WTC11 (cell line): ENCODE measurements at regions not wholly inside any gene's neighbourhood (a gene's known extent, or its start where the extent isn't known, plus 50 kb on each side); places are given as distances from the start of the nearest gene placed in this dataset.

Experiments
- KAT7 ChIP-seq: sonication (generic); formaldehyde crosslinking; IDR thresholded peaks from 2 replicates; pipeline ENCODE4 v1.8.1; 2023; ENCODE audit warnings: missing genetic modification reagents, mild to moderate bottlenecking, borderline replicate concordance
- SMAD3 ChIP-seq: sonication (generic); formaldehyde crosslinking; IDR thresholded peaks from 2 replicates; pipeline ENCODE4 v1.8.0; 2022; ENCODE audit warnings: missing genetic modification reagents, mild to moderate bottlenecking, borderline replicate concordance
- TF ChIP-seq, protein P1 (sequence below): fragments of 200-600 bp; IDR thresholded peaks from 2 replicates; pipeline ENCODE4 v1.8.0; 2022; ENCODE audit warnings: antibody characterized with exemption
- TF ChIP-seq, protein P2 (sequence below): sonication (generic); formaldehyde crosslinking; conservative IDR thresholded peaks from 2 replicates; pipeline ENCODE4 v1.8.1; 2023; ENCODE audit warnings: mild to moderate bottlenecking, low read depth, missing genetic modification reagents, moderate library complexity
- TF ChIP-seq, protein P3 (sequence below): sonication (generic); formaldehyde crosslinking; IDR thresholded peaks from 2 replicates; pipeline ENCODE4 v1.8.1; 2022; ENCODE audit warnings: low read depth, missing genetic modification reagents, borderline replicate concordance
- TF ChIP-seq, protein P4 (sequence below): sonication (generic); formaldehyde crosslinking; conservative IDR thresholded peaks from 2 replicates; pipeline ENCODE4 v1.8.1; 2022; ENCODE audit warnings: mild to moderate bottlenecking, missing genetic modification reagents
- TF ChIP-seq, protein P5 (sequence below): sonication (generic); formaldehyde crosslinking; IDR thresholded peaks from 2 replicates; pipeline ENCODE4 v1.8.1; 2023; ENCODE audit warnings: mild to moderate bottlenecking, missing genetic modification reagents

DNA sequence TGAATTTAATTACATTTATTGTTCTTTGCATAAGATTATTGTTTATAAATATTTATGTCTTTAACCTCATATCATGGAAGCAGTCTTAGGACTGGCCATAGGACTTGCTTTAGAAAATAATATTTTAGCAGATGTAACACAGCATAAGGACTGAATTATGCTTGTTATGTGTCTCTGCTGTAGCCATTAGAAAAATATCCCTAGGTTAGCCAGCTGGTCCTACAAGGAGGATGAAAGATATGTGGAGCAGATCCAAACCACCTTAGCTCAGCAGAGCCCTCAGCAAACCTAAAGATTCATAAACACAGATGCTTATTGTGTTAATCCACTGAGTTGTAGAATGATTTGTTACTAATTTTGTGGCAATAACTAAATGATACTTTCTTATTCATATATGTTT lies 166.0 kb upstream of the COL1A2 start:
- TF ChIP-seq, protein P1, sequence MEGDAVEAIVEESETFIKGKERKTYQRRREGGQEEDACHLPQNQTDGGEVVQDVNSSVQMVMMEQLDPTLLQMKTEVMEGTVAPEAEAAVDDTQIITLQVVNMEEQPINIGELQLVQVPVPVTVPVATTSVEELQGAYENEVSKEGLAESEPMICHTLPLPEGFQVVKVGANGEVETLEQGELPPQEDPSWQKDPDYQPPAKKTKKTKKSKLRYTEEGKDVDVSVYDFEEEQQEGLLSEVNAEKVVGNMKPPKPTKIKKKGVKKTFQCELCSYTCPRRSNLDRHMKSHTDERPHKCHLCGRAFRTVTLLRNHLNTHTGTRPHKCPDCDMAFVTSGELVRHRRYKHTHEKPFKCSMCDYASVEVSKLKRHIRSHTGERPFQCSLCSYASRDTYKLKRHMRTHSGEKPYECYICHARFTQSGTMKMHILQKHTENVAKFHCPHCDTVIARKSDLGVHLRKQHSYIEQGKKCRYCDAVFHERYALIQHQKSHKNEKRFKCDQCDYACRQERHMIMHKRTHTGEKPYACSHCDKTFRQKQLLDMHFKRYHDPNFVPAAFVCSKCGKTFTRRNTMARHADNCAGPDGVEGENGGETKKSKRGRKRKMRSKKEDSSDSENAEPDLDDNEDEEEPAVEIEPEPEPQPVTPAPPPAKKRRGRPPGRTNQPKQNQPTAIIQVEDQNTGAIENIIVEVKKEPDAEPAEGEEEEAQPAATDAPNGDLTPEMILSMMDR: no peak
- TF ChIP-seq, protein P2, sequence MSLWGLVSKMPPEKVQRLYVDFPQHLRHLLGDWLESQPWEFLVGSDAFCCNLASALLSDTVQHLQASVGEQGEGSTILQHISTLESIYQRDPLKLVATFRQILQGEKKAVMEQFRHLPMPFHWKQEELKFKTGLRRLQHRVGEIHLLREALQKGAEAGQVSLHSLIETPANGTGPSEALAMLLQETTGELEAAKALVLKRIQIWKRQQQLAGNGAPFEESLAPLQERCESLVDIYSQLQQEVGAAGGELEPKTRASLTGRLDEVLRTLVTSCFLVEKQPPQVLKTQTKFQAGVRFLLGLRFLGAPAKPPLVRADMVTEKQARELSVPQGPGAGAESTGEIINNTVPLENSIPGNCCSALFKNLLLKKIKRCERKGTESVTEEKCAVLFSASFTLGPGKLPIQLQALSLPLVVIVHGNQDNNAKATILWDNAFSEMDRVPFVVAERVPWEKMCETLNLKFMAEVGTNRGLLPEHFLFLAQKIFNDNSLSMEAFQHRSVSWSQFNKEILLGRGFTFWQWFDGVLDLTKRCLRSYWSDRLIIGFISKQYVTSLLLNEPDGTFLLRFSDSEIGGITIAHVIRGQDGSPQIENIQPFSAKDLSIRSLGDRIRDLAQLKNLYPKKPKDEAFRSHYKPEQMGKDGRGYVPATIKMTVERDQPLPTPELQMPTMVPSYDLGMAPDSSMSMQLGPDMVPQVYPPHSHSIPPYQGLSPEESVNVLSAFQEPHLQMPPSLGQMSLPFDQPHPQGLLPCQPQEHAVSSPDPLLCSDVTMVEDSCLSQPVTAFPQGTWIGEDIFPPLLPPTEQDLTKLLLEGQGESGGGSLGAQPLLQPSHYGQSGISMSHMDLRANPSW (CRISPR knock-in tag): no peak
- TF ChIP-seq KAT7 (CRISPR knock-in tag) (no peak), SMAD3 (CRISPR knock-in tag) (no peak)
- TF ChIP-seq, protein P3, sequence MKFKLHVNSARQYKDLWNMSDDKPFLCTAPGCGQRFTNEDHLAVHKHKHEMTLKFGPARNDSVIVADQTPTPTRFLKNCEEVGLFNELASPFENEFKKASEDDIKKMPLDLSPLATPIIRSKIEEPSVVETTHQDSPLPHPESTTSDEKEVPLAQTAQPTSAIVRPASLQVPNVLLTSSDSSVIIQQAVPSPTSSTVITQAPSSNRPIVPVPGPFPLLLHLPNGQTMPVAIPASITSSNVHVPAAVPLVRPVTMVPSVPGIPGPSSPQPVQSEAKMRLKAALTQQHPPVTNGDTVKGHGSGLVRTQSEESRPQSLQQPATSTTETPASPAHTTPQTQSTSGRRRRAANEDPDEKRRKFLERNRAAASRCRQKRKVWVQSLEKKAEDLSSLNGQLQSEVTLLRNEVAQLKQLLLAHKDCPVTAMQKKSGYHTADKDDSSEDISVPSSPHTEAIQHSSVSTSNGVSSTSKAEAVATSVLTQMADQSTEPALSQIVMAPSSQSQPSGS (CRISPR knock-in tag): no peak
- TF ChIP-seq, protein P4, sequence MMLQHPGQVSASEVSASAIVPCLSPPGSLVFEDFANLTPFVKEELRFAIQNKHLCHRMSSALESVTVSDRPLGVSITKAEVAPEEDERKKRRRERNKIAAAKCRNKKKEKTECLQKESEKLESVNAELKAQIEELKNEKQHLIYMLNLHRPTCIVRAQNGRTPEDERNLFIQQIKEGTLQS: no peak
- TF ChIP-seq, protein P5, sequence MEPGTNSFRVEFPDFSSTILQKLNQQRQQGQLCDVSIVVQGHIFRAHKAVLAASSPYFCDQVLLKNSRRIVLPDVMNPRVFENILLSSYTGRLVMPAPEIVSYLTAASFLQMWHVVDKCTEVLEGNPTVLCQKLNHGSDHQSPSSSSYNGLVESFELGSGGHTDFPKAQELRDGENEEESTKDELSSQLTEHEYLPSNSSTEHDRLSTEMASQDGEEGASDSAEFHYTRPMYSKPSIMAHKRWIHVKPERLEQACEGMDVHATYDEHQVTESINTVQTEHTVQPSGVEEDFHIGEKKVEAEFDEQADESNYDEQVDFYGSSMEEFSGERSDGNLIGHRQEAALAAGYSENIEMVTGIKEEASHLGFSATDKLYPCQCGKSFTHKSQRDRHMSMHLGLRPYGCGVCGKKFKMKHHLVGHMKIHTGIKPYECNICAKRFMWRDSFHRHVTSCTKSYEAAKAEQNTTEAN (CRISPR knock-in tag): no peak
